ENCODE measurements at regions not wholly inside any gene's neighbourhood (a gene's known extent, or its start where the extent isn't known, plus 50 kb on each side); places are given as distances from the start of the nearest gene placed in this dataset.
A peak's percentile ranks its signal among the peaks of the same experiment; 100 is the strongest.
"Not testable (repeated sequence)": the region's sequence is repeated elsewhere in the genome, so short reads cannot be mapped to it uniquely, and the experiment has no call there.

DNA sequence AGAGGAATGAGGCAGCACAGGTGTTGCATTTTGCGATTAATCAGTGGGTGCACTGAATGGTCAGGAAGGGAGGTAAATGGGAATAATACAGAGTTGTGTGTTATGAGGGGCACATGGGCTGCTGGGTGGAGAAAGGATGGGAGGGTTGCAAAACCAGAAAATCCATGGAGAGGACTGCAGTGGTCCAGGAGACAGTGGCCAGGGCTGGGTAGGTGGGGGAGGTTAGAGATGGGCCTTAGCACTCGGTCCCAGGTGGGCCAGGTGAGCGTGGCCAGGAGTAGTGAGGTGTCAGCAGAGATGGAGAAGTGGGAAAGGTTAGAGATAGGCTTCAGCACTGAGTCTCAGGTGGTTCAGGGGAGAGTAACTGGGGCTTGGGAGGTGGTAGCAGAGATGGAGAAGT, 399.1 kb upstream of the LARGE1 start:
- DNase-seq (ENCODE audit: low spot score): no peak

GRCh38 chr22:34324763-34325162, 404.5 kb upstream of the LARGE1 start:
- no peak for DNase-seq (ENCODE audit: low spot score)

- DNase-seq (ENCODE audit: low spot score): no peak
Observed at GRCh38 chr22:34326901-34327300, 406.6 kb upstream of the LARGE1 start.

DNA sequence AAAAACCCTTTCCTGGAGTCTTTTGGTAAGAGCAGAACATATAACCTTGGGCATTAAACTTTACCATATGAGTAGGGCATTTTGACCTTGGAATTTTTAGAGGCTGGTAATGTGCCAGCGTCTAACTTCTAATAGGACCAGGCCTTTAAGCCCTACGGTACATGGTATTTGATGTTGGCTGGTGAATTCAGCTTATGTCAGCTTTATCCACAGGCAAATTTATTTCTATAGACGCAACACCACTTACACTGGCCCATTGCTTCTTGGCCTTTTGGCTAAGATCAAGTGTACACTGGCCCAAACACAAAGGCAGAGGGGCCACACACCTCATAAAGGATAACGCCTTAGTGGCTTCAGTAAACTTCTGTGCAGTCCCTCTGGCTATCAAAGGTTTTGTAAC, 410.2 kb upstream of the LARGE1 start:
- DNase-seq (ENCODE audit: low spot score): no peak

DNA sequence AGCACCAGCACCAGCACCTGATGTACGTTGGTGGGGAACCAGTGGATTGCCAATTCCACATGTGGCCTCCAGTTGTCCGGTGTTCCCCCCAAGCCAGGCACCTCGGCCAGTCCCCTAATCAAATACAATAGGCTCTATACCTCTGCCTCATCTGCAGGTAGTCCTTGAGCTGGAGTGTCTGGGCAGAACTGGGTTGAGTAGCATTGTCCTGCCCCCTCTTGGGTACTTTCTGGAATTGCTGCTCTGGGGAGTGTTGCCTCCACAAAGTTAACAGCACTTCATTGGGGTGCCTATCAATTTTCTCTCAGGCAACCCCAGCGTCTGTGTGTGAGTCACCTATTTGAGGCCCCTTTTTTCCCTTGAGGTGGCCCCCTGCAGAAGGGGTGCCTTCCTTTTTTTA, 413.0 kb upstream of the LARGE1 start:
- no peak for DNase-seq (ENCODE audit: low spot score)

DNA sequence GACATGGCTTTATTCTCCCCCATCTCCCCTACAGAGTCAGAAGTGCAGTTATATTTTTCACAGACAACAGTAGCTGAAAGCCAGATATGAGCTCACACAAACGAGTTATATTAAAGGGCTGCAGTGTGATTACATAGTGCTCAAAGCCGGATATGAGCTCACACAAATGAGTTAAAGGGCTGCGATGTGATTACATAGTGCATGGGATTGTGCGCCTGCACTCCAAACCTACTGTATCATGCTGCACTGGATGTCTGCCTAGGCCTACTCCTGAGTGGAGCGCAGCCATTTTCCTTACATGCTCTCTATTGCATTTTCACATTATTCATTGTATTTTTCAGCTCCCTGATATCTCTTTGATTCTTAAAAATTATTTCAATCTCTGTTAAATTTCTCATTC, 414.6 kb upstream of the LARGE1 start:
- DNase-seq (ENCODE audit: low spot score): no peak

DNA sequence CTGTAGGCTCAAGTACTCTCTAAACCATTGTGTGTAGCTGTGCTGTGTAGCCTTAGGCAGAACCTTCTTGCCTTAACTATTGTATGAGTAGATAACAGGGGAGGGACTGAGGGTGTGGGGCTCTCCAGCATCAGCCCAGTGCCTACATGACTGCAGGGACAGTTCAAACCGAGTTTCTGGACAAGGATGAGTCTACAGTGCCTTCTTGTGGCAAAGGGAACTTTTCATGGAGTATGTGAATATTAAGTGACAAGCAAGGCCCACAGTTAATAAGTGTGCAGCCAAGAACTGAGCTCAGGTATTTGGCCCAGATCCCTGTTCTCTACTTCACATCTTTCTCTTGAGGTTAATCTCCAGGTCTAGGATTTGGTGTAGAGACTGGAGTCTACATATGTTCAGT, 424.4 kb upstream of the LARGE1 start:
- no peak for DNase-seq (ENCODE audit: low spot score)

DNA sequence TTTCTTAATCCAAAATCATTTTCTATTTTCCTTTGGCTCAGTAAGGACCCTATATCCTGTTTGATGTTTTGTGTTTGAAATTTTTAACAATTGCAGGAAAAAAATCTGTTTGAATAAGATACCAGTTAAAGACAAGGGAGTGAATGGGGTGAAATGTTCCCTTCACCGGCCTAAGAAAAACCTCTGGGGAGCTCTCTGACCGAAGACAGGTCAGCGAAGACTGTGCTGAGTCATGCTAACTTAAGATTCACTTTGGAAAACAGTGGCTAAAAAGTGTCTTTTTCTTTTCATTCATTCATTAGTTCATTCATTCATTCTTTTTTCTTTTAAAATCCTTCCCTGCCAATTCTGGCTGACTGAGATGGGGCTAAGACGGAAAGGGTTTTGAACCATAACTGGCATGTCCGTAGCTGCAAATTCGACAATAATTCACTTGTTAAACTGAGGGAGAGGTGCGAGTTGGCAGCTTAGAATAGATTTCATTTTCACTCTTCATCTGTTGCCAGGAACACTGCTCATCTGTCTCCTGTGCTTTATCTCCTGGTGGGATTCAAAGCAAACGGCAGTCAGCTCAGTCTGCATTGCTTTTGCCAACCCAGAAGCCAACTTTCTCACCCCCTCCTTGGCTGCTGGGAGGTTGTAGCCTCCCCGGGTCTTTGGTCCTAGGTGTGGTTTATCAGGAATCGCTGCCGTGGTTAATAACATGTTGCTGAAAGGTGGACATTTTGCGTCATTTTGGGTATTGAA, 434.0 kb upstream of the LARGE1 start:
- no peak for DNase-seq (ENCODE audit: low spot score)

DNA sequence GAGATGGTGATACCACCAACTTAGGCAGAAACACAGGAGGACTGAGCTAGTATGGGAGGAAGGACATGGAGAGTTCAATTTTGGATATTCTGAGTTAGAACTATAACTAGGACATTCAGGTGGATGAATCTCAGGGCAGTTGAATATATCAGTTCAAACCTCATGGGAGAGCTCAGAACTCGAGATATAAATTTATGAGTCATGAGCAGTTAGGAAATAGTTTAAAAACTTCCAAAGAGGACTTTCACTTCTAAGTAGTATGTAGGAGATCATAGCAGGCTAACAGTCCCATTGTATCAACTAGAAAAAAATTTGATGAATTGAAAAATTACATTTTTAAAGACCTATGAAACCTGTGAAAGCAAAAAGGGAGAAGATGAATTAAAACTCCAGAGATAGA, 436.2 kb upstream of the LARGE1 start:
- no peak for DNase-seq (ENCODE audit: low spot score)

- no peak for DNase-seq (ENCODE audit: low spot score)
Observed at GRCh38 chr22:34370711-34371110, 450.4 kb upstream of the LARGE1 start.

- DNase-seq (ENCODE audit: low spot score): no peak
Observed at GRCh38 chr22:34379825-34380224, 459.5 kb upstream of the LARGE1 start.

GRCh38 chr22:34380532-34380931, 460.3 kb upstream of the LARGE1 start:
- DNase-seq (ENCODE audit: low spot score): no peak

GRCh38 chr22:34390400-34390799, 470.1 kb upstream of the LARGE1 start:
- no peak for DNase-seq (ENCODE audit: low spot score)

GRCh38 chr22:34395370-34395769, 475.1 kb upstream of the LARGE1 start:
- no peak for DNase-seq (ENCODE audit: low spot score)

DNA sequence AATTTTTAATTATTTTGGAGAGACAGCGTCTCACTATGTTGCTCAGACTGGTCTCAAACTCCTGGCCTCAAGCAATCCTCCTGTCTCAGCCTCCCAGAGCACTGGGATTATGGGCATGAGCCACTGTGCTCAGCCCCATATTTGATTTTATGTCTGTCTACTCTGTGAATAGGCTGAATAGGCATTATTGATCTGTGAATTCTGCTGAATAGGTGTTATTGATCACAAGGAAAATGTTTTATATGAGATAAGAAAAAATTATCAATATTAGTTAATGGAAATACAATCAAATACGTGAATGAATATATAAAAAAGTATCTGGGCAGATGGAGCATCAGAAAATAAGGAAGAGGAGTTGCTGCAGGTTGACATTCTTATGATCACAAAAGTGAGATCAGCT, 483.4 kb upstream of the LARGE1 start:
- no peak for DNase-seq (ENCODE audit: low spot score)

- DNase-seq (ENCODE audit: low spot score): no peak
Observed at GRCh38 chr22:34410111-34410510, 489.8 kb upstream of the LARGE1 start.

DNA sequence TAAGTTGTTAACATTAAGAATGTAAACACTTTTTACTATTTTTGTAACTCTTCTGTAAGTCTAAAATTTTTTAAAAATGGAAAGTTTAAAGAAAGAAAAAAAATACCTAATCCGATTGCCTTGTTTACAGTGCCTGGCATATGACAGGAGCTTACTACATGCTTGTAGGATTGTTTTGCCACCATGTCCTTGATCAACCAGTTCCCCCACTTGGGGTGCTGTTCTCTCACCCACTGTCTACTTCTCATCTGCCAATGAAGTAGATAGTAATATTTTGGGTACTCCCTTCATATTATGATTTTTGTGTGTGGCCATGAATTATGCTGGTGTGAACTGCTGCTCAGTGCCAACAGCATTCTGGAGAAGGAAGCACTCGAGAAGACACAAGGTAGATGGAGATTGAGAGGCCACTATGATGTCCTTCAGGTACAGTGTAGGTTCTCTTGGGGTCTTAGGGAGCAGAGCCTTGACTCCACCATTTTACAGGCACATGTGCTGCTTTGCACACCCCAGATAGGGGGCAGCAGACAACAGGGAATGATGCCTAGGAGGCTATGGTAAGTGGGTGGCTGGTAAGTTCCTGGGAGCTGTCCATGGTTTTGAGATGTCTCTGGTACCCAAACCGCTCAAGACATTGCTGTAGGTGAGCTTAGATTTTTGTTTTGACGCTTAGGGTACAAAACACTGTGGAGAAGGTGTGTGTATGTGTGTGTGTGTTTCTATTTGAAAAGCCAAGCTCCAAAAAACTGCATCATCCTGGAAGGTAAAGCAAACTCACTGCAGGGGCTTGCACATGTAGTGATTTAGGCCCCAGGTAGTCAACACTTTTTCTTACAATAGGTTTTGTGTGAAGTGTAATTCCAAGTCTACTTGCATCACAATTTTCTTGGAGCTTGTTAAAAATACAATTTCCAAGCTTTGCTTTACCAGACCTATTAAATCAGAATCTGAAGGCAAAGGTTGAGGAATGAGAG, 494.5 kb upstream of the LARGE1 start:
- peak; percentile 68 for DNase-seq (ENCODE audit: low spot score)

DNA sequence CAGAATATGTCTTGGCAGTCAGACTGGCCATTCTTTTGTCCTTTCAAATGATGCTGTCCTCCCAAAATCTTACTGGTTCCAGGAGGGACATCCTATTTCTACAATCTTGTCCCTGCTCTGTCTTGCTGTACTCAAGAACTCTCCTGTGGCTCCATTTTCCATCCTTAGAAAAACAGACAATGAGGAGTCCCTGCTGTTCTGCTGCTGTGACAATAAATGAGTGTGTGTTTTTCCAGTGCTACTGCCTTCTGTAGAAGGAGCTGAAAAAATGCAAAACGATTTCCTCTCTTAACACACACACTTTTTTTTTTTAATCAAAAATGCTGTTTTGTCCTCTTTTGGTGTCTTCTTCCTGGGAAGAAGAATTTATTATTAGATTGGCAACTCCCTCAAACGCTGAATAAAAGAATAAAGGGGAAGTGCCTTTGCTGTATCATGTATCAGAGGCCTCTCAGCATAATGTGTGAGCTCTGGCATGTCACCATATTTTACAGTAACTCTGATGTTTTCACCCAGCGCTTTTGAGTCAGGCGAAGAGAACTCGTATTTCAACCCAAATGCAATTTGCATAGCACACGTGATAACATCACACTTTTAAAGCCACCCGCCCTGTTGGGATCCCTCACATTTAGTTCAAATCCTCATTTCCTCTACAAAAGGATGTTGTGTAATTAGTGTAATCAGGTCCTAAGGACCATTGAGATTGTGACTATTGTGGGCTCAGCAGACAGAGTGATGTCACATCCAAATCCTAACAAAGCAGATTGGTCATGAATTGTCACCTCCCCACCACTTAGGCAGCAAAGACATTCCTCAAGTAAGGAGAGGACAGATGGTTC, 496.0 kb upstream of the LARGE1 start:
- no peak for DNase-seq (ENCODE audit: low spot score)

DNA sequence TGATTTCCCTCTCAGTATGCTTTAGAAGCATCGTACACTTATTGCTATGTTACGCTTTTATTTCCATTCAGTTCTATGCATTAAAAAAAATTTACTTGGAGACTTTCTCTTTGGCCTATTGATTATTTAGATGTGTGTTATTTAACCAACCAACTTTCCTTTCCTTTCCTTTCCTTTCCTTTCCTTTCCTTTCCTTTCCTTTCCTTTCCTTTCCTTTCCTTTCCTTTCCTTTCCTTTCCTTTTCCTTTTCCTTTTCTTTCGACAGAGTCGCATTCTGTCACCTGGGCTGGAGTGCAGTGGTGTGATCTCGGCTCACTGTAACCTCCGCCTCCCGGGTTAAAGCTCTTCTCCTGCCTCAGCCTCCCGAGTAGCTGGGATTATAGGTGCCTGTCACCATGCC, 502.7 kb upstream of the LARGE1 start:
- not testable (repeated sequence) for DNase-seq (ENCODE audit: low spot score)

- no peak for DNase-seq (ENCODE audit: low spot score)
Observed at GRCh38 chr22:34427436-34427835, 507.2 kb upstream of the LARGE1 start.

DNA sequence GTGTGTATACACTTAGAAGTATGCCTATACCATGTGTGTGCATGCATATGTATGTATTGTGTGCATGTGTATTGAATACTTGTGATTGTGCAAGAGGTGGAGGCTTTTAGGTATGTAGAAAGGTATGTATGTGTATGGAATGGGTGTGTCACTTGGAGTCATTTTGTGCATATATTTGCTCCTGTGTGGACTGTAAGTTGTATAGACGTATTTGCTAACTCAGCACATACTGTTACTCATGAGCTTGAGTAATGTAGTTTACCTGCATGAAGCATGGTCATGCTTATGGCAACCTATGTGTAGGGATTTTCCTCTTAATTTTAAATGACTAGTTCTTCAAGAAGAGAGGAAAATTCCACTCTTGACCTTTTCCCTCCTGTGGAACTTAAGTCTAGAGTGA, 507.6 kb upstream of the LARGE1 start:
- DNase-seq (ENCODE audit: low spot score): no peak

GRCh38 chr22:34429314-34429713, 509.0 kb upstream of the LARGE1 start:
- DNase-seq (ENCODE audit: low spot score): no peak

All from D341Med (cell line).